SIG-M5 (cell line): ENCODE measurements at regions not wholly inside any gene's neighbourhood (a gene's known extent, or its start where the extent isn't known, plus 50 kb on each side); places are given as distances from the start of the nearest gene placed in this dataset.

ENCODE experiments used
- DNase-seq: peaks from one replicate; lab custom pipeline; 2025; lab: John Stamatoyannopoulos, UW

GRCh38 chr18:60134806-60135205 lies 235.0 kb downstream of the PMAIP1 start:
- no peak for DNase-seq

- no peak for DNase-seq
Observed at GRCh38 chr18:60130284-60130683, 230.5 kb downstream of the PMAIP1 start.

GRCh38 chr18:60123031-60123430 lies 223.2 kb downstream of the PMAIP1 start:
- no peak for DNase-seq

DNA sequence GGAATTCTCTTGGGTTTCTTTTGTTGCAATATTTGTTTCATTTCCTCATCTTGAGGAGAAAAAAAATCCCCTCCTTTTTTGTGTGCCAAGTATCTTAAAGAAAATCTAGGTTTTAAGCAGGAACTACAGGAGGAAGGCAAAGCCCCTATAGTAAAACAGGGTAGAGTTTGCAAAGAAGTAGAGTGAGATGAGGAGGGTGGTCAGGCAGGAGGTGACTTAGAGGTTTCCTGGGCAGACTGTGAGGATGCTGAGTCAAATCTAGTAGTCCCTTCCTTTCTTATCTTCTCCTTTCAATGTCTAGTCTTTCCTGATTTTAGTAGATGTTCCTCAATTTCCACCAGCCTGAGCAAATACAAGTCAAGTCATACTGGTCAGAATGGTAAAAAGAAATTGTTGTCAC lies 222.5 kb downstream of the PMAIP1 start:
- no peak for DNase-seq

DNA sequence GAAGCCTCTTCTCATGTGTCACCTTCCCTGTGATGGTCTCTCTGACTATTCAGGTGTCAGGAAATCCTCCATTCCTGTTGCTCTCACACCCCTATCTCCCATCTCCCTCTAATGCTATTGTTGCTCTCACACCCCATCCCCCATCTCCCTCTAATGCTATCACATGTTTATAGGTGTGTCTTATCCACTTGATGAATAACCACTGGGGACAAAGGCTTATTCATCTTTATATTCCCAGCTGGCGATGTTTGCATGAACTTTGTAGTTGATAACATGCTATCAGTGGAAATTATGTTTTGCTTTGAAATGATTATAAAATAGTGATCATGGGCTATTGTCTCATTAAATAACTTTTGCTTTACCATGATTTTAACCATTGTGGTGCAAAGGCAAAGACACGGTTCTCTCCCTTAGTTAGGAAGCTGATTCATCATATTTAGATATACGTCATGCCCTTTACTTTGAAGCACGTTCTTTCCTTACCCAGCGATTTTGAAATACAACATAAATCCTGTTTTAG lies 220.5 kb downstream of the PMAIP1 start:
- no peak for DNase-seq

DNA sequence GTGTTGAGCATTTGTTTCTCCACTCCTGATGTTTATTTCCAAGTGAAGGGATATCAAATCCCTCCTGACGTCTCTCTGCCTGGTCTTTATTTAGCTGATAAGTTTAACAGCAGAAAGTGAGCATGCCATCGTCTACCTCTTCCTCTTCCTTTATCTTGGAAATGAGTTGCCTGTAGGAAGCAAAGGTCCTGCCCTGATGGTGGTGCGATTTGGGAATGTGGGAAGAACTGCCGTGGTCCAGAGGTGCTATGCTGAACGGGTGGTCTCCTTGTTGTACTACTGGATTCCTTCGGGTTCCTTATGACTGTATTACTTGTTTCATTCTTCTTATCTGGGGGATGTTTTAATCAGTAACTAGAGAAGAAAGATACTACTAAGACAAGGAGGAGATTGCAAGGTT lies 217.5 kb downstream of the PMAIP1 start:
- no peak for DNase-seq

DNA sequence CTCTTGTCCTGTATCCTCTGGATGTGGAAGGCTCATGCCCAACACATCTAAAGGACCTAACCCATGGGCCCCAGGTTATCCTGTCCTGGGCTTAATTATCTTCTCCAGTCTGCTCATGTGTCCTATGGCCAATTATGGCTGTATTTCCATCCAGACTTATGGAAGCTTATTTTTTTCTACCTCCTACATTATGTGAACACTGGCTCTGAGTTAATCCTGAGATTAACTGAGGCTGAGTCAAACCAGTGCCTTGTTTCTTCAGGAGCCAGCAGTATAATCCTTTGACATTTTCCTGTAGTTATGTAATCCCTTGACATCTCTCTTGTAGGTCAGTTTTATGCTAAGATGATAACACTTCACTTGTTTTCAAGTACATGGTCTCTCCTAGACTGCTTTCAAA lies 213.6 kb downstream of the PMAIP1 start:
- no peak for DNase-seq

DNA sequence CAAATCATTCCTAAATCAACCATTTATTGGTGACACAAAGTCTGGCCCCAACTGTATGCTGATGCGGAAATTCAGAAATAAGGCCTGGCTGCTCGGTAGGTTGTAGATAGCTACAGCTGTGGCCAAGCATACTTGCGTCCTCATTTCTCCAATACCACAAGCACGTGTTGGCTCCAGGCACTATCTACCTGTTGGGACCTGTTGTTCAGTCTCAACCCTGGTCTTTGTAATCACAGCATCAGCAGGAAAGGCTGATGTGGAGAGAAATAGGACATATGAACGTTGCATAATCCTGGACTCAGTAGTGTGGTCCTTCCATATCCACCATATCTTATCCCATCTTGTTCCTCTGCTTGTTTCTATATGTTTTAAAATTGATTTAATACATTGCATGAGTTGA lies 212.6 kb downstream of the PMAIP1 start:
- no peak for DNase-seq

GRCh38 chr18:60111525-60111924 lies 211.7 kb downstream of the PMAIP1 start:
- no peak for DNase-seq

- no peak for DNase-seq
Observed at GRCh38 chr18:60110836-60111235, 211.0 kb downstream of the PMAIP1 start.

GRCh38 chr18:60100778-60101177 lies 201.0 kb downstream of the PMAIP1 start:
- DNase-seq: no peak

DNA sequence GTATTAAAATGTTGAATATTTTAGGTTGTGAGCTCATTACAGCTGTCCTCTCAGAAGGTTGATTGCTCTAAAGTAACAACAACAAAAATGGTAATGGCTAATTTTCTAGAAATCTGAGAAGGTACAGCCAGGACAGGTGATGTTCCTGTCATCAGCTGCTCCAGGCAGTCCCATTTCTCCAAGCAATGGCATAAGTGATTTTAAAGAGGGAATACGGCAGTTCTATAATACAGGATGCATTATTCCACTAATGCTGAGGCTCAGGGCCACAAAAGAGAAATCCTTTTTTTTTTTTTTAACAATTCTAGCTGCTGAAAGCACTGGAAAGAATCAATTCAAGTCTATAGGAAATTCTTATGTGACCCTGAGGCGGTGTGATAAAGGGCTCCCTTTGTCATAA lies 199.9 kb downstream of the PMAIP1 start:
- DNase-seq: no peak

GRCh38 chr18:60096428-60096827 lies 196.6 kb downstream of the PMAIP1 start:
- DNase-seq: no peak

DNA sequence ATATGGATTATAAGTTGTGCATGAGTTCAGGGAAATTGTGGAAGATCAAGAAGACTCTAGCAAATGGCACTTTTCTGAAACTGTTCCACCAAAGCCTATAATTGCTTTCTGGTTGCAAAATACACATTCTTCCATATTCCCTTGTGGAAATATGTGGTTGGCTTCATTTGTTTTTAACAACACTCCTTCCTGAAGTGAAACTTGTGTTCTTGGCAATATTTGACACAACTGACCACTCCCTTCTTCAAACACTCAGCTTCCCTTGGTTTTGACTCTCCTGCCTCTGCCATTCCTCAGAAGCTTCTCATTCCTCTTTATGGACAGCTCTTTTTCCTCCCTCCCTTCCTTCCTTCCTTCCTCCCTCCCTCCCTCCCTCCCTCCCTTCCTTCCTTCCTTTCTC lies 192.3 kb downstream of the PMAIP1 start:
- no peak for DNase-seq

GRCh38 chr18:60090170-60090569 lies 190.4 kb downstream of the PMAIP1 start:
- DNase-seq: no peak

GRCh38 chr18:60082790-60083189 lies 183.0 kb downstream of the PMAIP1 start:
- DNase-seq: no peak

- DNase-seq: no peak
Observed at GRCh38 chr18:60082282-60082681, 182.5 kb downstream of the PMAIP1 start.

GRCh38 chr18:60075477-60075876 lies 175.7 kb downstream of the PMAIP1 start:
- no peak for DNase-seq

GRCh38 chr18:60070631-60071030 lies 170.8 kb downstream of the PMAIP1 start:
- no peak for DNase-seq

DNA sequence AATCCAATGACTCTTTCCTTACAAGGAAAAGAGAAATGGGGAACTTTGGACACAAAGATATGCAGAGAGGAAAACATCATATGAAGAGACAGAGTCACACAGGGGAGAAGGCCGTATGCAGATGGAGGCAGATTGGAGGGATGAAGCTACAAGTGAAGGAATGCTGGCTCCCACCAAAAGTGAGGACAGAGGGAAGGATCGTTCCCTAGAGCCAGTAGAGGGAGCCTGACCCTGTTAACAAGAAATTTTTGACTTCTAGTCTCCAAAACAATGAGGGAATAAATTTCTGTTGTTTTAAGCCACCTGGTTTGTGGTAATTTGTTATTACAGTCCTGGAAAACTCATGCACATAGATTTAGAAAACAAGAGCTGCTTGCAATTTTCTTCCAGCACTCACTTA lies 169.3 kb downstream of the PMAIP1 start:
- no peak for DNase-seq

DNA sequence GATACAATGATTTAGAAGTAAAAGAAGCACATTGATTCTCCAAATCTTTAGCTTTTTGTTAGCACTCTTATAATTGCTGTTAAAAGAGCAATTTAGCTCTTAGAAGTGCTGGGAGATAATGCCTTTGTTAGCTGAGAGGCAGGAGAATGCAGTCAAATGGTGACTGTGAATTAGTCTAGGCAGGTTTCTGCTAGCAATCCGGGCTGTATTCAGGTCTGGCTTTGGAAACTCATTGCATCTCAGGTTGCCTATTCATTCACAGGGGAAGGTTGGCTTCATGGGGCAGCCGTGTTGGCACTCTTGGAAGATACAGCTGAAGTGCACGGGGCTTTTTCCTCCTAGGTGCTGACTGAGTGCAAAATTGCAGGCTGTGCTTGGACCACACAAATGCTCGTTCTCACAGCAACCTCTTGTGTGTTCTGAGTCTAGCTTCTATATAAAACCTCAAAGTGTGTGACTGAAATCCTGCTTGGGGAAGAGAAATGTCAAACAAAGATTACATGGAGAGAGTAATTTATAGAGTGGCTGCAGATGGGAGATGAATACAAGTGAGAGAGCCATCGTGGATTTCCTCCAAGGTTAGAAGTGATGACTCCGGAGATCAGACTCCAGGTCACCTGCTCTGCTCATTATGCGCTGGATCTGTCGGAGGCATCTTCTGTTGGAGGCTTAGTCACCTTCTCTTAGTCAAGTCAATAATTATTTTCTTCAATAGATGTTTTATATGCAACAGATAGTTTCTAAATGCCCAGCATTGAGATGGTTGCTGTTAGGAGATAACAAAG lies 167.8 kb downstream of the PMAIP1 start:
- DNase-seq: no peak

DNA sequence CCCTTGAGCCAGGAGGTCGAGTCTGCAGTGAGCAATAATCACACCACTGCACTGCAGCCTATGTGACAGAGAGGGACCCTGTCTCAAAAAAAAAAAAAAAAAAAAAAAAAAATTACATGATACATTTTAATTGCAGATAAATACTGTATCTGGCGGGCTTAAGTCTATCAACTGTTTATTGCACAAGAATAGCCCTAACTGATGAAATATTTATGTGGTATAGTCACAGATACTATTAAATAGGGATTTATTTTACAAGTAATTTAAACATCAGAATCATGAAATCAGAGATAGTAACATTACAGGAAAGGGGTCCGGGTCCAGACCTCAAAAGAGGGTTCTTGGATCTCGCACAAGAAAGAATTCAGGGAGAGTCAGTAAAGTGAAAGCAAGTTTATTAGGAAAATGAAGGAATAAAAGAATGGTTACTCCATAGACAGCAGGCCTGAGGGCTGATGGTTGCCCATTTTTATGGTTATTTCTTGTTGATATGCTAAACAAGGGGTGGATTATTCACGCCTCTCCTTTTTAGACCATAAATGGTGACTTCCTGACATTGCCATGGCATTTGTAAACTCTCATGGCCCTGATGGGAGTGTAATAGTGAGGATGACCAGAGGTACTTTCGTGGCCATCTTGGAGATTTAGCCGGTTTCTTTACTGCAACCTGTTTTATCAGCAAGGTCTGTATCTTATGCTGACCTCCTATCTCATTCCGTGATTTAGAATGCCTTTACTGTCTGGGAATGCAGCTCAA lies 166.6 kb downstream of the PMAIP1 start:
- no peak for DNase-seq

DNA sequence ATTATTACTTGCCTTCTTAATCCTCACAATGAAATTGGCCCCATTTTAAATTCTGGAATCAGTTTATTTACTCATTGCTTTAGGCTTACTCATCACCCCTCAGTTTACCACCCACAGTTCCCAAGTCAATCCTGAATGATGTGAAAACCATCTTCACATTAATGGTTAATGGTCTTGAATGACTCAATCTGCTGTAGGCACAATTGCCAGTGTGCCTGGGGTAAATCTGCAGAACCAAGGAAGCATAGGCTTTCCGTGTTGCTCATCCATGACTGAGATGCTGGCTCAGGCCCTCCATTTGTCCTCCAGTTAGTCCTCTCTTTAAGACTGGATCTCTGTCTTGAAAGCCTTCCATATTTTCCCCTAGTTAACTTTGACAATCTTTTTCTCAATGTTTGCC lies 164.5 kb downstream of the PMAIP1 start:
- no peak for DNase-seq
